DOHH2 (cell line): ENCODE measurements at regions not wholly inside any gene's neighbourhood (a gene's known extent, or its start where the extent isn't known, plus 50 kb on each side); places are given as distances from the start of the nearest gene placed in this dataset.

Experiments
- H3F3A ChIP-seq: fragments of 200-600 bp; sonication (generic), shearing (Covaris generic); 2 replicates; pipeline ENCODE4 v1.6.0; 2016; ENCODE audit warnings: antibody characterized with exemption, mild to moderate bottlenecking; ENCODE audit not compliant: control insufficient read depth, insufficient read depth
- H3K27ac ChIP-seq: fragments of 200-600 bp; sonication (generic); 2 replicates; pipeline ENCODE4 v1.5.1; 2014; ENCODE audit warnings: low read depth, mild to moderate bottlenecking, low read length, moderate library complexity
- H3K27me3 ChIP-seq: fragments of 200-600 bp; sonication (generic); 2 replicates; pipeline ENCODE4 v1.6.1; 2014; ENCODE audit warnings: mild to moderate bottlenecking, low read length, mixed read lengths; ENCODE audit not compliant: control insufficient read depth
- H3K36me3 ChIP-seq: fragments of 200-600 bp; sonication (generic); 2 replicates; pipeline ENCODE4 v1.6.1; 2014; ENCODE audit warnings: mild to moderate bottlenecking, low read length, moderate library complexity, mixed read lengths; ENCODE audit not compliant: control insufficient read depth
- H3K4me1 ChIP-seq: fragments of 200-600 bp; sonication (generic); 2 replicates; pipeline ENCODE4 v1.6.1; 2014; ENCODE audit warnings: mild to moderate bottlenecking, low read length, mixed read lengths; ENCODE audit not compliant: control insufficient read depth
- H3K4me2 ChIP-seq: fragments of 200-600 bp; sonication (generic); 2 replicates; pipeline ENCODE4 v1.6.0; 2014; ENCODE audit warnings: mild to moderate bottlenecking, low read length, moderate library complexity
- H3K4me3 ChIP-seq: fragments of 200-600 bp; sonication (generic); 2 replicates; pipeline ENCODE4 v1.5.1; 2014; ENCODE audit warnings: mild to moderate bottlenecking, low read length, mixed read lengths
- H3K79me2 ChIP-seq: fragments of 200-600 bp; sonication (generic); 2 replicates; pipeline ENCODE4 v1.6.1; 2014; ENCODE audit warnings: mild to moderate bottlenecking, low read length, mixed read lengths; ENCODE audit not compliant: control insufficient read depth
- H3K9me2 ChIP-seq: fragments of 200-600 bp; sonication (generic); replicated peaks from 2 replicates; pipeline ENCODE4 v1.6.1; 2014; ENCODE audit warnings: mild to moderate bottlenecking, low read length, mixed read lengths; ENCODE audit not compliant: control insufficient read depth
- H3K9me3 ChIP-seq: fragments of 200-600 bp; sonication (generic); 2 replicates; pipeline ENCODE4 v1.6.1; 2014; ENCODE audit warnings: antibody characterized with exemption, low read length, mixed read lengths; ENCODE audit not compliant: control insufficient read depth, insufficient read depth
- H4K20me1 ChIP-seq: fragments of 200-600 bp; sonication (generic); 2 replicates; pipeline ENCODE4 v1.6.0; 2014; ENCODE audit warnings: low read depth, mild to moderate bottlenecking, antibody characterized with exemption, low read length, moderate library complexity; ENCODE audit not compliant: control insufficient read depth, insufficient read depth
- CTCF ChIP-seq: fragments of 200-600 bp; sonication (generic); IDR thresholded peaks from one replicate; pipeline ENCODE4 v1.5.1; 2014; ENCODE audit warnings: antibody characterized with exemption, mild to moderate bottlenecking, low read depth, low read length; ENCODE audit not compliant: poor library complexity, severe bottlenecking
- EZH2phosphoT487 ChIP-seq: fragments of 200-600 bp; sonication (generic); IDR thresholded peaks from 2 replicates; pipeline ENCODE4 v1.6.1; 2017; ENCODE audit warnings: borderline replicate concordance, mild to moderate bottlenecking, antibody characterized with exemption, low read length, moderate library complexity, mixed read lengths

- TF ChIP-seq CTCF: no peak
- no peak for TF ChIP-seq EZH2phosphoT487
- no peaks in the 10 kb centered on the region for H3K27me3 ChIP-seq
- no peaks in the 10 kb centered on the region for H3K79me2 ChIP-seq
- H3K9me3 ChIP-seq: no peaks in the 10 kb centered on the region; the same call in 1 of the 2 replicates
- H3K4me2 ChIP-seq: no peak overlapping the region
- no peaks in the 10 kb centered on the region for H3K9me2 ChIP-seq
- no peaks in the 10 kb centered on the region for H3K36me3 ChIP-seq
- no peak overlapping the region for H3K4me3 ChIP-seq
- no peaks in the 10 kb centered on the region for H3F3A ChIP-seq
- no peaks in the 10 kb centered on the region for H4K20me1 ChIP-seq
- H3K27ac ChIP-seq: no peak overlapping the region
- no peaks in the 10 kb centered on the region for H3K4me1 ChIP-seq
Measured at GRCh38 chr10:64219271-64220025, 698.2 kb downstream of the REEP3 start.

- no peaks in the 10 kb centered on the region for H3K9me3 ChIP-seq
- H3F3A ChIP-seq: no peaks in the 10 kb centered on the region
Measured at GRCh38 chr10:64234489-64234888, 713.3 kb downstream of the REEP3 start.

GRCh38 chr10:64257704-64258103 is 736.5 kb downstream of the REEP3 start:
- no peak overlapping the region for H3K27ac ChIP-seq
- no peaks in the 10 kb centered on the region for H4K20me1 ChIP-seq
- H3K36me3 ChIP-seq: no peaks in the 10 kb centered on the region
- H3K9me3 ChIP-seq: no peaks in the 10 kb centered on the region
- H3K27me3 ChIP-seq: no peaks in the 10 kb centered on the region
- no peaks in the 10 kb centered on the region for H3K79me2 ChIP-seq
- H3F3A ChIP-seq: no peaks in the 10 kb centered on the region
- no peak overlapping the region for H3K4me3 ChIP-seq
- no peak overlapping the region for H3K4me2 ChIP-seq
- no peaks in the 10 kb centered on the region for H3K9me2 ChIP-seq
- no peak for TF ChIP-seq CTCF
- no peak for TF ChIP-seq EZH2phosphoT487
- H3K4me1 ChIP-seq: no peaks in the 10 kb centered on the region

More at GRCh38 chr10:64234489-64234888, 713.3 kb downstream of the REEP3 start:
- no peaks in the 10 kb centered on the region for H3K36me3 ChIP-seq
- no peak overlapping the region for H3K4me3 ChIP-seq
- no peaks in the 10 kb centered on the region for H3K4me1 ChIP-seq
- no peaks in the 10 kb centered on the region for H3K79me2 ChIP-seq
- H3K27me3 ChIP-seq: no peaks in the 10 kb centered on the region
- H3K9me2 ChIP-seq: no peaks in the 10 kb centered on the region
- H3K4me2 ChIP-seq: no peak overlapping the region
- H4K20me1 ChIP-seq: no peaks in the 10 kb centered on the region
- H3K27ac ChIP-seq: no peak overlapping the region
- no peak for TF ChIP-seq EZH2phosphoT487
- TF ChIP-seq CTCF: no peak
